Parathyroid adenoma (tissue), 2 donors: ENCODE measurements at regions not wholly inside any gene's neighbourhood (a gene's known extent, or its start where the extent isn't known, plus 50 kb on each side); places are given as distances from the start of the nearest gene placed in this dataset.
"Not testable (repeated sequence)": the region's sequence is repeated elsewhere in the genome, so short reads cannot be mapped to it uniquely, and the experiment has no call there.

ENCODE experiments used
- H2AFZ ChIP-seq: fragments of 300-600 bp; sonication (generic); one replicate; pipeline ENCODE4 v1.7.0; 2017; ENCODE audit warnings: antibody characterized with exemption, mild to moderate bottlenecking
- H3K27ac ChIP-seq: fragments of 300-600 bp; sonication (generic); one replicate; pipeline ENCODE4 v1.7.0; 2017
- H3K27me3 ChIP-seq: fragments of 300-600 bp; sonication (generic); one replicate; pipeline ENCODE4 v1.7.0; 2017; ENCODE audit warnings: low read length; ENCODE audit not compliant: control insufficient read depth, insufficient read depth
- H3K36me3 ChIP-seq: fragments of 300-600 bp; sonication (generic); one replicate; pipeline ENCODE4 v1.7.0; 2017; ENCODE audit warnings: low read length; ENCODE audit not compliant: control insufficient read depth, insufficient read depth
- H3K4me1 ChIP-seq: fragments of 300-600 bp; sonication (generic); one replicate; pipeline ENCODE4 v1.7.0; 2017; ENCODE audit warnings: control low read depth
- H3K4me2 ChIP-seq: fragments of 300-600 bp; sonication (generic); one replicate; pipeline ENCODE4 v1.7.0; 2017; ENCODE audit warnings: low read length
- H3K4me3 ChIP-seq: fragments of 300-600 bp; sonication (generic); one replicate; pipeline ENCODE4 v1.7.0; 2017; ENCODE audit warnings: low read depth, low read length
- H3K79me2 ChIP-seq: fragments of 300-600 bp; sonication (generic); one replicate; pipeline ENCODE4 v1.7.0; 2017; ENCODE audit warnings: control low read depth
- H3K9ac ChIP-seq: fragments of 300-600 bp; sonication (generic); one replicate; pipeline ENCODE4 v1.7.0; 2017; ENCODE audit warnings: mild to moderate bottlenecking
- H3K9me3 ChIP-seq: fragments of 300-600 bp; sonication (generic); one replicate; pipeline ENCODE4 v1.7.0; 2017; ENCODE audit warnings: low read length; ENCODE audit not compliant: control insufficient read depth
- CTCF ChIP-seq: fragments of 300-600 bp; sonication (generic); IDR thresholded peaks from one replicate; pipeline ENCODE4 v1.7.0; 2017; ENCODE audit warnings: antibody characterized with exemption, mild to moderate bottlenecking
- donor health status: primary hyperparathyroidism.

DNA sequence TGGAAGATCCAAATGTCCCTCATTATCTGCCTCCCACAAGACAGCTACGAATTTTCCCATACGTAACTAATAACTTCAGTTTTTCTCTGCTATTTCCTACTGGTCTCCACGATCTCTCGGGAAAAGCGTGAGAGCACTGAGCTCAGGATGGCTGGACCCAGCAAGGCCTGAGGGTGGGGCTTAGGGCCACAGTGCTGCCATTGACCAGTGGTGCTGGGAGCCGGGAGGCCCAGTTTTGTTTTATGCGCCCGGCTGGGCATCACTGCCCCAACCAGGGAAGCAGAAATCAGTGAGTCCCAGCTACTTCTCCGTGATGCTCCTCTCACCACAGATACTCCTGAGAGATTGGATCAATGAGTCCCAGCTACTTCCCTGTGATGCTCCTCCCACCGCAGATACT, 238.4 kb downstream of the LY86 start:
- H3K4me1 ChIP-seq = no peaks in the 10 kb centered on the region
- H3K9me3 ChIP-seq = no peaks in the 10 kb centered on the region
- H3K4me3 ChIP-seq = no peak overlapping the region
- H3K27me3 ChIP-seq = no peaks in the 10 kb centered on the region
- H3K4me2 ChIP-seq = no peak overlapping the region
- H3K79me2 ChIP-seq = no peaks in the 10 kb centered on the region
- no peaks in the 10 kb centered on the region for H3K36me3 ChIP-seq
- no peak for TF ChIP-seq CTCF
- no peak overlapping the region for H3K9ac ChIP-seq
- H2AFZ ChIP-seq = no peak overlapping the region
- H3K27ac ChIP-seq = no peak overlapping the region

- Histone ChIP-seq H3K27me3 (no peaks in the 10 kb centered on the region), H3K27ac (no peak overlapping the region), H3K4me1 (no peaks in the 10 kb centered on the region), H3K4me3 (no peak overlapping the region), H3K9me3 (no peaks in the 10 kb centered on the region), H3K79me2 (no peaks in the 10 kb centered on the region), H3K36me3 (no peaks in the 10 kb centered on the region), H3K9ac (no peak overlapping the region), H2AFZ (no peak overlapping the region), H3K4me2 (no peak overlapping the region)
- TF ChIP-seq CTCF = no peak
These were observed 241.6 kb downstream of the LY86 start for GRCh38 chr6:6829872-6830685.

DNA sequence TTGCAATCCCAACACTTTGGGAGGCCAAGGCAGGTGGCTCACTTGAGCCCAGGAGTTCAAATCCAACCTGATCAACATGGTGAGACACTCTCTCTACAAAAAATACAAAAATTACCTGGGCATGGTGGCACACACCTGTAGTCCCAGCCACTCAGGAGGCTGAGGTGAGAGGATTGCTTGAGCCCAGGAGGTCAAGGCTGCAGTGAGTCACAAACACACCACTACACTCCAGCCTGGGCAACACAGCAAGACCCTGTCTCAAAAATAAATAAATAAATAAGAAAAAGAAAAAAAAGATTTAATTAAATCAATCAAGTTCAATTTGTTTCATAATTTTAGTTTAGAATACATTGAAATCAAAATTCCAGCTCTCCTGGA, 242.2 kb downstream of the LY86 start:
- not testable (repeated sequence) for H3K4me2 ChIP-seq, H3K9ac ChIP-seq, H3K27ac ChIP-seq

DNA sequence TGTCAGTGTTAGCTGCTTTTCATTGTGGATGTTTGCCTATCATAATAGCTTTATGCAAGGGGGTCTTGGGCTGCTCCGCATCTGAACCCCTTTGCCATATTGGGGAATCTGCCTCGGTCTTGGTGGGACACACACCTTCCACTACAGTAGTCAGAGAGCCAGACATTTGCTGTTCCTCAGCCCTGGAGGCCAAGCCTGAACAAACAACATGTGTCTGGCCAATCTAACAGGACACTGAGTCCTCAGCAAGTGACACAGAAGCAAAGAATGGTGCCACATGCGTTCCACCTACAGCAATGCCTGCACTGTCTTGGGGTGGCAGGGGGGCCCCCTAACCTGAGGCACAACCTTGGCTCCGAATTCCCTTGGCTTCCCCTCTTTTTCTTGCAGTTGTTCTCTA, 243.9 kb downstream of the LY86 start:
- no peaks in the 10 kb centered on the region for H3K36me3 ChIP-seq
- no peaks in the 10 kb centered on the region for H3K9me3 ChIP-seq
- TF ChIP-seq CTCF = no peak
- no peak overlapping the region for H3K4me2 ChIP-seq
- H3K9ac ChIP-seq = no peak overlapping the region
- no peak overlapping the region for H3K4me3 ChIP-seq
- no peaks in the 10 kb centered on the region for H3K4me1 ChIP-seq
- no peak overlapping the region for H2AFZ ChIP-seq
- no peaks in the 10 kb centered on the region for H3K79me2 ChIP-seq
- H3K27me3 ChIP-seq = no peaks in the 10 kb centered on the region
- H3K27ac ChIP-seq = no peak overlapping the region

More for the DNA sequence above, 242.2 kb downstream of the LY86 start:
- H3K36me3 ChIP-seq, H3K79me2 ChIP-seq, H3K4me3 ChIP-seq, H2AFZ ChIP-seq, H3K27me3 ChIP-seq, H3K9me3 ChIP-seq, H3K4me1 ChIP-seq: not testable (repeated sequence)

DNA sequence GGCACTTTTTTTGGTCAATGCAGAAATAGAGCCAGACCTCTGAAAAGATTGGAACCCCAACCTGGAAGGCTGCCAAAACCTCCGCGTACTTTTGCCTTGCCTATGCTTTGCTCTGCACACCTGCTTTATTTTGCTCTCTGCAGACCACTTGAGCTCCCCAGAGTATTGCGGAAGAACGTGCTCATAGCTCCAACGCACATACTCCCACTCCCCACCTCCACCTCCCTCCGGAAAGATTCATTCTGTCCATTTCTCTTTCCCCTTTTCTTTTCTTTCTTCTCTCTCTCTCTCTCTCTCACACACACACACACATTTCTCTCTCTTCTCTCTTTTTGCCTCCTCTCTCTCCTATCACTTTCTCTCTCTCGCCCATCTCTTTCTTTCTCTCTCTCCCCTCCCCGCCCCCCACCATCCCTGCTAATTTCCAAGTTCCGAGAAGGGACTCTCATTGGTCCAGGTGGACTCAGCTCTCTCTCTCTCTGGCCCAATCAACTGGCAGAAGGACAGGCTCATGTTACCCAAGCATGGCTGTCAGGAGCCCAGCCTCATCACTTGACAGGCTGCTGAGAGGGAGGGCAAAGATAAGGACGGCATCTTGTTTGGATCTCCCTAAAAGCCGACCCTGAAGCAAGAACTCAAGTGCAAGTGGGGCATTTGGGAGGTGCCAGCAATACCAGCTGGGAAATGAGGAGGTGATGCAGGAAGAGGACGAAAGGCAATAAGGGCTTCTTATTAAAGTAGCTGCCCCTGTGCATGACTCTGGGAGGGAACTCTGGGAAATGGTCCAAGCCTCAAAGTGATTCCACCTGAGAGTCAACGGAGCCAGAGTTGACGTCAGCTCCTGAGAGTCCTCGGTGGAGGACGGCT, 246.1 kb downstream of the LY86 start:
- H3K9ac ChIP-seq = no peak overlapping the region
- H3K79me2 ChIP-seq = no peaks in the 10 kb centered on the region
- no peaks in the 10 kb centered on the region for H3K36me3 ChIP-seq
- H3K4me3 ChIP-seq = no peak overlapping the region
- H3K4me2 ChIP-seq = no peak overlapping the region
- no peaks in the 10 kb centered on the region for H3K27me3 ChIP-seq
- no peak overlapping the region for H2AFZ ChIP-seq
- TF ChIP-seq CTCF = no peak
- no peaks in the 10 kb centered on the region for H3K9me3 ChIP-seq
- H3K4me1 ChIP-seq = no peaks in the 10 kb centered on the region
- no peak overlapping the region for H3K27ac ChIP-seq
